Mammary epithelial cell (primary cell): ENCODE measurements at regions not wholly inside any gene's neighbourhood (a gene's known extent, or its start where the extent isn't known, plus 50 kb on each side); places are given as distances from the start of the nearest gene placed in this dataset.

Source experiments
- CTCF ChIP-seq, 2 donors: IDR thresholded peaks in 1 of 2; conservative IDR thresholded peaks in 1 of 2; 2 replicates each; pipeline ENCODE4 v1.5.1; 2011 to 2012; ENCODE audit warnings: inconsistent platforms in 2 of 2, low read length in 2 of 2, mild to moderate bottlenecking in 2 of 2, control low read depth in 1 of 2, low read depth in 1 of 2; ENCODE audit not compliant: insufficient read depth in 1 of 2; ENCODE audit errors: extremely low read depth in 1 of 2
- EZH2 ChIP-seq: IDR thresholded peaks from 2 replicates; pipeline ENCODE4 v1.6.1; 2012; ENCODE audit warnings: low read length, inconsistent platforms, borderline replicate concordance

GRCh38 chr2:82476094-82476493, 1983.0 kb downstream of the SUCLG1 start:
- TF ChIP-seq EZH2, result no peak
- TF ChIP-seq CTCF (conservative IDR thresholded peaks at IDR 0.05 in 1 of 2, IDR thresholded peaks at IDR 0.05 in 1 of 2; ENCODE audit: extremely low read depth in 1 of 2, insufficient read depth in 1 of 2, low read depth in 1 of 2, low read length in 2 of 2), result no peak
